Activated CD4-positive, alpha-beta T cell treated with anti-CD3 and anti-CD28 coated beads, Interleukin-2, amount 10 ng/mL, durations not matched to agents 7 days and 5 days (primary cell): ENCODE measurements at regions not wholly inside any gene's neighbourhood (a gene's known extent, or its start where the extent isn't known, plus 50 kb on each side); places are given as distances from the start of the nearest gene placed in this dataset.
"Not testable (repeated sequence)": the region's sequence is repeated elsewhere in the genome, so short reads cannot be mapped to it uniquely, and the experiment has no call there.

ENCODE experiments used
- CTCF ChIA-PET: fragments of 350-600 bp; sonication (Branson Sonifier 250); formaldehyde crosslinking; loops from one replicate; lab custom pipeline; 2021; ENCODE audit warnings: antibody characterized with exemption; lab: Charles Lee
- POLR2A ChIA-PET: fragments of 350-600 bp; sonication (Branson Sonifier 250); formaldehyde crosslinking; loops from one replicate; lab custom pipeline; 2021; ENCODE audit warnings: antibody characterized with exemption; lab: Charles Lee
- DNase-seq: peaks from one replicate; pipeline ENCODE4 v3.0.0-alpha.2; 2020
- H3K27ac Mint-ChIP-seq: one replicate; pipeline ENCODE4 v1.8.0; 2021; ENCODE audit warnings: mild to moderate bottlenecking, moderate library complexity, mixed read lengths
- H3K27me3 Mint-ChIP-seq: one replicate; pipeline ENCODE4 v1.8.0; 2021; ENCODE audit warnings: mixed read lengths
- H3K36me3 Mint-ChIP-seq: one replicate; pipeline ENCODE4 v1.8.0; 2021; ENCODE audit warnings: low read depth, mixed read lengths
- H3K4me1 Mint-ChIP-seq: one replicate; pipeline ENCODE4 v1.8.0; 2021; ENCODE audit warnings: mixed read lengths
- H3K4me3 Mint-ChIP-seq: one replicate; pipeline ENCODE4 v1.8.0; 2021; ENCODE audit warnings: mild to moderate bottlenecking, moderate library complexity, mixed read lengths
- H3K9me3 Mint-ChIP-seq: one replicate; pipeline ENCODE4 v1.8.0; 2021; ENCODE audit warnings: mixed read lengths

GRCh38 chr13:65946387-65946786 lies 1283.7 kb downstream of the PCDH9 start:
- ChIA-PET CTCF (no interaction called here), POLR2A (no interaction called here)
- no peak for DNase-seq
- Mint-ChIP-seq H3K27ac (no peak overlapping the region), H3K27me3 (no peaks in the 10 kb centered on the region), H3K4me3 (no peak overlapping the region), H3K4me1 (no peaks in the 10 kb centered on the region), H3K36me3 (no peaks in the 10 kb centered on the region), H3K9me3 (no peaks in the 10 kb centered on the region)

GRCh38 chr13:65943708-65944107 lies 1286.4 kb downstream of the PCDH9 start:
- no peak overlapping the region for H3K4me3 Mint-ChIP-seq
- no peaks in the 10 kb centered on the region for H3K4me1 Mint-ChIP-seq
- DNase-seq, result no peak
- ChIA-PET POLR2A (no interaction called here), CTCF (no interaction called here)
- no peaks in the 10 kb centered on the region for H3K27me3 Mint-ChIP-seq
- H3K9me3 Mint-ChIP-seq, result no peaks in the 10 kb centered on the region
- no peak overlapping the region for H3K27ac Mint-ChIP-seq
- no peaks in the 10 kb centered on the region for H3K36me3 Mint-ChIP-seq

GRCh38 chr13:65943024-65943423 lies 1287.1 kb downstream of the PCDH9 start:
- no peaks in the 10 kb centered on the region for H3K36me3 Mint-ChIP-seq
- no peak for DNase-seq
- H3K4me3 Mint-ChIP-seq, result no peak overlapping the region
- no peaks in the 10 kb centered on the region for H3K27me3 Mint-ChIP-seq
- no peaks in the 10 kb centered on the region for H3K4me1 Mint-ChIP-seq
- POLR2A ChIA-PET, result no interaction called here
- CTCF ChIA-PET, result no interaction called here
- H3K27ac Mint-ChIP-seq, result no peak overlapping the region
- H3K9me3 Mint-ChIP-seq, result no peaks in the 10 kb centered on the region

GRCh38 chr13:65940720-65941119 lies 1289.4 kb downstream of the PCDH9 start:
- POLR2A ChIA-PET, result no interaction called here
- CTCF ChIA-PET, result no interaction called here
- DNase-seq, result no peak
- Mint-ChIP-seq H3K27ac (no peak overlapping the region), H3K9me3 (no peaks in the 10 kb centered on the region), H3K36me3 (no peaks in the 10 kb centered on the region), H3K4me3 (no peak overlapping the region), H3K4me1 (no peaks in the 10 kb centered on the region), H3K27me3 (no peaks in the 10 kb centered on the region)

- no peak for DNase-seq
- POLR2A ChIA-PET, result no interaction called here
Measured at GRCh38 chr13:65937251-65937650, 1292.9 kb downstream of the PCDH9 start.

GRCh38 chr13:65936249-65936648 lies 1293.9 kb downstream of the PCDH9 start:
- Mint-ChIP-seq H3K4me3 (no peak overlapping the region), H3K4me1 (no peaks in the 10 kb centered on the region), H3K9me3 (no peaks in the 10 kb centered on the region), H3K36me3 (no peaks in the 10 kb centered on the region), H3K27ac (no peak overlapping the region), H3K27me3 (no peaks in the 10 kb centered on the region)
- no peak for DNase-seq
- ChIA-PET POLR2A (no interaction called here), CTCF (no interaction called here)

More at GRCh38 chr13:65937251-65937650, 1292.9 kb downstream of the PCDH9 start:
- Mint-ChIP-seq H3K4me1 (no peaks in the 10 kb centered on the region), H3K9me3 (no peaks in the 10 kb centered on the region), H3K27ac (no peak overlapping the region), H3K36me3 (no peaks in the 10 kb centered on the region), H3K4me3 (no peak overlapping the region), H3K27me3 (no peaks in the 10 kb centered on the region)
- CTCF ChIA-PET, result no interaction called here

GRCh38 chr13:65932587-65933239 lies 1297.4 kb downstream of the PCDH9 start:
- H3K4me3 Mint-ChIP-seq, result no peak overlapping the region
- H3K4me1 Mint-ChIP-seq, result no peaks in the 10 kb centered on the region
- ChIA-PET CTCF (no interaction called here), POLR2A (no interaction called here)
- DNase-seq, result no peak
- no peaks in the 10 kb centered on the region for H3K27me3 Mint-ChIP-seq
- no peak overlapping the region for H3K27ac Mint-ChIP-seq
- H3K9me3 Mint-ChIP-seq, result no peaks in the 10 kb centered on the region
- H3K36me3 Mint-ChIP-seq, result no peaks in the 10 kb centered on the region

- no peak for DNase-seq
- Mint-ChIP-seq H3K4me1 (no peaks in the 10 kb centered on the region), H3K27ac (no peak overlapping the region), H3K4me3 (no peak overlapping the region), H3K27me3 (no peaks in the 10 kb centered on the region), H3K9me3 (no peaks in the 10 kb centered on the region), H3K36me3 (no peaks in the 10 kb centered on the region)
- ChIA-PET POLR2A (no interaction called here), CTCF (no interaction called here)
Measured at GRCh38 chr13:65932013-65932412, 1298.1 kb downstream of the PCDH9 start.

GRCh38 chr13:65929436-65929835 lies 1300.7 kb downstream of the PCDH9 start:
- no peaks in the 10 kb centered on the region for H3K9me3 Mint-ChIP-seq
- no peak overlapping the region for H3K4me3 Mint-ChIP-seq
- H3K4me1 Mint-ChIP-seq, result no peaks in the 10 kb centered on the region
- POLR2A ChIA-PET, result no interaction called here
- CTCF ChIA-PET, result no interaction called here
- no peak for DNase-seq
- no peaks in the 10 kb centered on the region for H3K36me3 Mint-ChIP-seq
- no peak overlapping the region for H3K27ac Mint-ChIP-seq
- H3K27me3 Mint-ChIP-seq, result no peaks in the 10 kb centered on the region

GRCh38 chr13:65926750-65927171 lies 1303.4 kb downstream of the PCDH9 start:
- CTCF ChIA-PET, result no interaction called here
- POLR2A ChIA-PET, result no interaction called here
- Mint-ChIP-seq H3K27me3 (no peaks in the 10 kb centered on the region), H3K4me3 (no peak overlapping the region), H3K27ac (no peak overlapping the region), H3K36me3 (no peaks in the 10 kb centered on the region), H3K4me1 (no peaks in the 10 kb centered on the region), H3K9me3 (no peaks in the 10 kb centered on the region)
- no peak for DNase-seq

- H3K4me3 Mint-ChIP-seq, POLR2A ChIA-PET, CTCF ChIA-PET, H3K27me3 Mint-ChIP-seq, H3K9me3 Mint-ChIP-seq, DNase-seq, H3K4me1 Mint-ChIP-seq, H3K36me3 Mint-ChIP-seq, H3K27ac Mint-ChIP-seq: not testable (repeated sequence)
Measured at GRCh38 chr13:65922846-65923245, 1307.3 kb downstream of the PCDH9 start.

GRCh38 chr13:65921933-65922332 lies 1308.2 kb downstream of the PCDH9 start:
- ChIA-PET POLR2A (no interaction called here), CTCF (no interaction called here)
- Mint-ChIP-seq H3K36me3 (no peaks in the 10 kb centered on the region), H3K9me3 (no peaks in the 10 kb centered on the region), H3K27me3 (no peaks in the 10 kb centered on the region), H3K4me3 (no peak overlapping the region), H3K4me1 (no peaks in the 10 kb centered on the region), H3K27ac (no peak overlapping the region)
- DNase-seq, result no peak

- POLR2A ChIA-PET, result no interaction called here
- Mint-ChIP-seq H3K27me3 (no peaks in the 10 kb centered on the region), H3K9me3 (no peaks in the 10 kb centered on the region), H3K4me3 (no peak overlapping the region), H3K36me3 (no peaks in the 10 kb centered on the region), H3K27ac (no peak overlapping the region), H3K4me1 (no peaks in the 10 kb centered on the region)
- no peak for DNase-seq
- CTCF ChIA-PET, result no interaction called here
Measured at GRCh38 chr13:65917731-65918130, 1312.4 kb downstream of the PCDH9 start.

GRCh38 chr13:65915195-65915594 lies 1314.9 kb downstream of the PCDH9 start:
- Mint-ChIP-seq H3K36me3 (no peaks in the 10 kb centered on the region), H3K27me3 (no peaks in the 10 kb centered on the region), H3K4me1 (no peaks in the 10 kb centered on the region), H3K9me3 (no peaks in the 10 kb centered on the region), H3K4me3 (no peak overlapping the region), H3K27ac (no peak overlapping the region)
- ChIA-PET POLR2A (no interaction called here), CTCF (no interaction called here)
- DNase-seq, result no peak
